TTC549 (cell line): ENCODE measurements at regions not wholly inside any gene's neighbourhood (a gene's known extent, or its start where the extent isn't known, plus 50 kb on each side); places are given as distances from the start of the nearest gene placed in this dataset.
"Not testable (repeated sequence)": the region's sequence is repeated elsewhere in the genome, so short reads cannot be mapped to it uniquely, and the experiment has no call there.

Experiments used
- FAIRE-seq: peaks from 2 replicates; lab custom pipeline; 2012; peaks lifted over from hg19 to GRCh38; lab: Jason Lieb, UNC

GRCh38 chr16:86939609-86940008, 361.3 kb downstream of the FOXL1 start:
- FAIRE-seq, result no peak

- no peak for FAIRE-seq
These were observed 363.4 kb downstream of the FOXL1 start for GRCh38 chr16:86941731-86942130.

DNA sequence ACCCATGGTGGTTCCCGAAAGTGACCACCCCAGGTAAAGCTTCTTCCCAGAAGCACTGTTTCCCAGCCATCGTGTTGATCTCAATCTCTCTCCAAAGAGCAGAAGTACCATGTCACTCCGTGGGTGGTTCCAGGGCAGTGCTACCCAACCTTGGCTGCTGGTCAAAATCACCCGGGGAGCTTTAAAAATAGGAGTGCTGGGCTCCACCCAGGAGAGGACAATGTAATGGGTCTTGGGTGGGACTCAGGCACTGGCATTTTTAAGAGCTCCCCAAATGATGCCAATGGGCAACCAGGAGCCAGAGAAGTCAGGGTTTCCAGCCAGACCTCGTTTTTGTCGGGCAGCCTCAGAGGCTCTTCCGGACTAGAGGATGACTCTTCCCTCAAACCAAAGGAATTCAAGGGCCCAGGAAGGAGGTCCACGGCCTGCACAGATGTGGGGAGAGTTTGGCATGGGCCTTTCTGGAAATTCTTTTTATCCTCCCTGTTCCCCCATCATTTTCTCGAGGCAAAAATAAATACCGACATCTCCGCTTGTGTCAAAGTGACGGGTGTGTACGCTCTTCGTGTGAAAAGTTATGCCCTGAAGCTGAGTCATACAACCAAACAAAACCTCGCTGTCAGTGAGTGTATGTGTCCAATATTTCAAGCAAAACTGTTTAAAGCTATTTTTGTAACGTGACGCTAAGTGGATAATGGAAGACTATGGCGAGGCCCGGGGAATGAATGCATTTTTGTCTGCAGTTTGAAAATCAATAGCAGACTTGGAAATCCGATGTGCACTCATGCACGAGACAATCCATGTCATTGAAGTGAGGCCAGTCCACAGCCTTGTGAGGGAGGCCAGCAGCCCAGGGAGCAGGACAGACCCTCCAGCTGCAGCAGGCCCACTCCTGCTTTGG, 364.1 kb downstream of the FOXL1 start:
- FAIRE-seq, result no peak

DNA sequence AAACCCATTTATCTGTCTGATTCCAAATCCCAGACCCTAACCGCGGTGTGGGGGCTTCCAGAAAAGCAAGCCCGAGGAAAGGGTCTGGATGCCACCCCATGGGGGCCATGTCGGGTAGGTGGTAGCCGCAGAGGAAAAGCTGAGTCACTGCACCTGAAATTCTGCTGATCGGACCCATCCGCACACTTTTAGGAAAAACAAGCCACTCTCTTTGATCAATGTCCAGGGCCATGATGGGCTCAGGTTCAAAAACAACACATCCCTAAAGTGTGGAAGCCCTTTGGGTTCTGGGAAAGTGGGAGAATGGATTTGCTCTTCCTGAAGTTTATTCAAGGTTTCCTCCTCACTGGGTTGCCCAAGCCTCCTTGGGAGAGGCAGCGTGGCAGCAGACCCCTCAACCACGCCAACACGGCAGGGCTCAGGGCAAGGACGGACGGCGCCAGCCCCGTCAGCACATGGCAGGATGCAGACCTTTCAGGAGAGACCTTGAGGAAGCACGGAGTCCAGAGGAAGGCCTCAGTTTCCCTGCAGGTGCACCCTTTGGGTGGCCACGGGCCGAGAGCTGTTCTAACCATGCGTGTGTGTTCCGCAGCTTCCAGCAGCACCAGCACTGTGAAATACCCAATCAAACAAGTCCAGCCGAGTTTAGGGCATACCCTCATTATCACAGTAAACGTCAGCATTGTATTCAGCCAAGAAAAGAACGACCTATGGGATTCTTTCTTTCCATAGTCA, 367.0 kb downstream of the FOXL1 start:
- no peak for FAIRE-seq

DNA sequence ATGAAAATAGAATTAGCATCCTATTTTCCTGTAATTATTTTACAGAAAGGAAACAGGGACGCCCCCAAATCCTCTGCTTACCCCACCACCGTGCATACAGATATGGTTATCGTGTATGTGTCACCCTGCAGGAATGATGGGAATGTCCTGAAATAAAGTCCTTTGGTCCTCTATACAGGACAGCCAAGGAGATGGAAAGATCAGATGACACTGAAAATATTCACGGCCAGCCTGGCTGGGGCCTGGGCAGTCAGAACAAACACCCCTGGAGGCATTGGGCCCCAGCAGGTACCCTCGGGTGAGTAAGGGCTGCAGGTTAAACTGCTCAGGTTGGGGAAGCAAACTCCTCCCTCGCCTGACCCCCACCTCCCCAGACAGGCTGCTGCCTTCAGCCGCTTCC, 368.0 kb downstream of the FOXL1 start:
- no peak for FAIRE-seq

GRCh38 chr16:86946981-86947380, 368.6 kb downstream of the FOXL1 start:
- FAIRE-seq, result no peak

DNA sequence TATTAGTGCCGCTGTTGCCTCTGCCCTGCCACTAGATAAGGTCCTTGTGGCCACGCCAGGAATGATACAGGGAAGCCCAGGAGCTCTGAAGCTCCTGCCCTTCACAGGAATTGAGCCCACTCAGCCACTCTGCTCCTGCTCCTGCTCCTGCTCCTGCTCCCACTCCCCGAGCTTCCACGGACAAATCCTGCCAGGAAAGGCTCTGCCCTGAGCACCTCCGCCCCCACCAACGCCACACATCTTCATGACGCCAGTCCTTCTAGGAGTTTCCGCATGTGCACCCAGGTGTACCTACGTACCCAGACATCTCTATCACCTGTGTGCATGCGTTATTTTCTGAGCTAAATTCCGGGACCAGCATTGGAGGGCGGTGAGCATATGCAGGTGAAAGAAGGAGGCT, 369.1 kb downstream of the C16orf95 start:
- no peak for FAIRE-seq

- no peak for FAIRE-seq
These were observed 368.1 kb downstream of the C16orf95 start for GRCh38 chr16:86949116-86949515.

DNA sequence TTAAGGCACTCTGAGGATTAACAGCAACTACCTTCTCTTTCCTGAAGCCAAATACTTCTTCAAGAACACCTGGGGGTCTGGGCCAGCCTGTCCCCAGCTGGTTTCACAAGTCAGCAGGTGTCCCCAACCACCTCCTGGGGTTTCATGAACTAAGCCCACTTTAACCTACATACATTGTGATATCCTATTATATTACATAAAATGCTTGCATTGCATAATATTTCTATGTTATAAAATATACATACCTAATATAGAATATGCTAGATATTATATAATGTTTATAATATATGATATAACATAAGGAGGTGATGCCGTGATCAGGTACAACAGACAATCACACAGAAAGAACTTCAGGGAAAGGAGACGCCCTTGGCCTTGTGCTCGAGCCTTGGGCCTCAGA, 367.6 kb downstream of the C16orf95 start:
- no peak for FAIRE-seq

DNA sequence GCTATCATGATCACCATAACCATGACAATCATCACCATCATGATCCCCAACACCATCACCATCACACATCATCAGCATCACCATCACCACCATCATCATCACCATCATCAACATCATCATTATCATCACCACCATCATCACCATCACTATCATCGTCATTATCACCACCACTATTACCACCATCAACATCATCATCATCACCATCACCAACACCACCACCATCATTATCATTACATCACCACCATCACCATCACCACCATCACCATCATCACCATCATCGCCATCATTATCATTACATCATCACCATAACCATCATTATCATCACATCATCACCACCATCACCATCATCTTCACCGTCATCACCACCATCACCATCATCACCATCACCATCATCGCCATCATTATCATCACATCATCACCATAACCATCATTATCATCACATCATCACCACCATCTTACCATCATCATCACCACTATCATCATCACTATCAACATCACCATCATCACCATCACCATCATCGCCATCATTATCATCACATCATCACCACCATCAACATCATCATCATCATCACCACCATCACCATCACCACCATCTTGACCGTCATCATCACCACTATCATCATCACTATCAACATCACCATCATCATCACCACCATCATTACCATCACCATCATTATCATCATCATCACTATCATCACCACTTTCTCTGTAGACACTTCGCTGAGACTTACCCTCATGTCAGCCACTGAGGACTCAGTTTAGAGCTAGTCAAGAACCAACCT, 366.0 kb downstream of the C16orf95 start:
- no peak for FAIRE-seq

GRCh38 chr16:86951831-86952598, 365.2 kb downstream of the C16orf95 start:
- no peak for FAIRE-seq

DNA sequence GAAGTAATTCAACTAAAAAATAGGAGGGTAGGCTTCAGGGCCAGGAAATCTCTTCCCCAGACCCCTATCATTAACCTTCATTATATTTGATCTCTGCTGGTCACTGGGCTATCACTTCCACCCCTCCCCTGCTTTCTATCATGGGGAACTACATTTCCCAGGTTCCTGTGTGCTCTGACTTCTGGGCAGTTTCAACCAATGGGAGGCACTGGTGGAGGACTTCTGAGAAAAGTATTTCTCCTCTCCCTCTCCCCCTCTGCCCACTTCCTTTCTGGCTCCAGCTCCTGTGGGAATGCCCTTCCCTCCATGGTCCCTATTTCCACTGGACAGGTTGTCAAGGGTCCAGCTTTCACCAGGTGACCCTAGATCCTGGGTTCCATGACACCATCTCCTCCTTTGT, 364.4 kb downstream of the C16orf95 start:
- FAIRE-seq, result no peak

DNA sequence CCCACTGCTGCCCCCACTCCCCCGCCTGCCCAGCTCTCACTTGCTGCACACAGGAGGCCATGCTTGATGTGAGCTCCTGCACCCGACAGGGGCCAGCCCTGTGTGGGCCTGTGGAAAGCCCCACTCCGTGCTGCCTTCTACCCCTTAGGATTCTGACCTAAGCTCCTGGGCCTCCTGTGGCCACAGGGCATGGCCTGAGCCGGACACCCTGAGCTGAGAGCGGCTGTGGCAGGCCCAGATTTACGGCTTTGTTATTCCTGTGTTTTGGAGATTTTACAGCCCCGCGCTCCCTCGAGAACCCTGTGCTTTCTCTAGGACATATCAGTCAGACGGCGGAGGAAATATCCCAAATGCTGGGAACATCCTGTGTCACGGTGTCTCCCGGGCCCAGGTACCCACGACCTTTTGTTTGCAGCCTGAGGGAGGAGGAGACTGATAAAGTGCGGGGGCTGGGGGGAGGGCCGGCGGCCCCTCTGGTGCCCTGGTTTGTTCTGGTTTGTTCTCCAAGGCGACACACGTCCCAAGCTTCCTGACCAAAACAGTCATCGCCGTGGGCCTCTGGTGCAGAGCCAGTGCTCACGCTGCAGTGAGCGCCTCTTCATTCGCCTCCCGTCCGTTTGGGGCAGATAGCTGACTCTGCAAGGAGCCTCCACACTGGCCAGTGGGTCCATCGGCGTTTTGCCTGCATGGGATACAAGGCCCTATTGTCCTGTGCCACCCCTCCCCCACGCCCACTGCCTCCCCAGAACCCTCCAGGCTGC, 363.4 kb downstream of the C16orf95 start:
- no peak for FAIRE-seq

DNA sequence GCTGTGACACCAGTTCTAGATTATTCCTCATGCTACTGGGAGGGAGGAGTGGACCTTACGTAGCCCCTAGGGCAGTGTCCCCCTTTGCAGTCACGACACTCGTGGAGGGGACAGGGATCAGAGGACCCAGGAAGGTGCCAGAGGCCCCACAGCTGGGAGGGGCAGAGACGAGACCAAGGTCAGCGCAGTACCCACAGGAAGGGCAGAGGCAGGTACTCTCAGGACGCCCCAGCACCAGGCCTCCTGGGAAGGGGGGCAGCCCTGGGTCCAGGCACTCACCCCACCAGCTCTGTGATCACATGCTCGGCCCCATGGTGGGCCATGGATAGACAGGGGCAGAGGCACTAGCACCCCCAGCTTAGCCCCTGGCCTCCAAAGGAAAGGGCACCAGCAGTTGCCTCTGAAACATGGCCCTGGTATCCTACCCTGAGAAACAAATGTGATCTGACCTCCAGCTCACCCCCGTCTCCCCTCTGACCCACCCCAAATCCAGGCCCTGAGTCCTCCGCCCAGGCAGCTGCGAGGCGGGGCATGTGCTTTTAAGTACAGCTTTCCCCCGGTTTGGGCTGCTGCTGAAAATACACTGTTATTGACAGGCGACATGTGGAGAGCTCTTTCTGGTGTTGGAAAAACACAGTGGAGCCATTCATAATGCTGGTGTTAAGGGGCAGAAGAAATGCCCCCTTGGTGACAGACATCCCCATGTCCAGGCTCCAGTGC, 361.9 kb downstream of the C16orf95 start:
- no peak for FAIRE-seq

DNA sequence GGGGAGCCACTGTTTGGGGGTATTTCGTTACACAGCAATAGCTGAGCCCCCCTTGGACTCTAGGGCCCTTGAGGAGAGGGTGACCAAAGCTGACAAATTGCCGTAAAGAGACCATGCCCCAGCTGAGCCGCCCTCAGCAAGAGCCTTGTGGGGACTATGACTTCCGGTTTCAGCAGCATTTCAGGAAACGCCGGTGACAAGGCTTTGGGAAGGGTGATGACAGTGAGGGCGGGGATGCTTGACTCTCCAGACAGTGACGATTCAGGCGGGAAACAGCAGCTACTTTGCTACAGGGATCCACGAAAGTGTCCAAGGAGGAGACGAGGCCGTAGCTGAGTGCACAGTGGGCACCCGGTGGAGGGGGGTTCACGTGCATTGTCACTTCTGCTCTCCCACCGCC, 360.8 kb downstream of the C16orf95 start:
- no peak for FAIRE-seq

DNA sequence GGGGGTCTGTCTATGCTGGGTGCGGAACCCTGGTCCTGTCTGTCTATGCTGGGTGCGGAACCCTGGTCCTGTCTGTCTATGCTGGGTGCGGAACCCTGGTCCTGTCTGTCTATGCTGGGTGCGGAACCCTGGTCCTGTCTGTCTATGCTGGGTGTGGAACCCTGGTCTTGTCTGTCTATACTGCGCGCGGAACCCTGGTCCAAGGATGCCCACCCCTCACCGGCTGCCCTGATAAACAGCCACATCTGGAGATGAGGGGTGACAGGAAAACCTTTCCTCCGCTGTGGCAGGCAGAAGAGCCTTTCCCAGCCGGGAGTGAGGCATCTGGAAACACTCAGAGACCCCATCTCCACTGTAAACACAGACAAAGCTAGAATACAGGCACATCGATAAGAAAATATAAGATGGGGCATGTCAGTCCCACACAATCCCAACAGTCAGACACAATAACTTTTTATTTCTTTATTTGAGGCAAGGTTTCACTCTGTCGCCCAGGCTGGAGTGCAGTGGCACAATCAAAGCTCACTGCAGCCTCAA, 359.5 kb downstream of the C16orf95 start:
- not testable (repeated sequence) for FAIRE-seq

DNA sequence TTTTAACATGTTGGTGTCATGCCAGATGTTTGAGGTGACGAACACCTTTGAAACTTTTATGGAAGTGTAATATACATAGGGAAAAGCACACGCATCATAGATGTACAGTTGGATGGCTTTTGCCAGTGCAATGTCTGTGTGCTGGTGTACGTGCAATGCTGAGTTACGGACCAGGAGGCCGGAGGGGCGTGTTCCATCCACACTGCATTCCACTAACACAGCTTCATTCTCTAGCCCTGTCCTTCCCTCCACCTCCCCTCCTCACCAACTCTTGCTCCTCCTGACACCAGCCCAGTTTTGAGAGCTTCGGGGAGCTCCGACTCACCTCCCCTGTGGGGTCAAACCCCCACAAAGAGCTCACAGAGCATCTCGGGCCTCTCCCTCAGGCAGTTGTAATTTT, 358.8 kb downstream of the C16orf95 start:
- no peak for FAIRE-seq

GRCh38 chr16:86959091-86959651, 358.0 kb downstream of the C16orf95 start:
- no peak for FAIRE-seq

- no peak for FAIRE-seq
These were observed 357.5 kb downstream of the C16orf95 start for GRCh38 chr16:86959729-86960128.

DNA sequence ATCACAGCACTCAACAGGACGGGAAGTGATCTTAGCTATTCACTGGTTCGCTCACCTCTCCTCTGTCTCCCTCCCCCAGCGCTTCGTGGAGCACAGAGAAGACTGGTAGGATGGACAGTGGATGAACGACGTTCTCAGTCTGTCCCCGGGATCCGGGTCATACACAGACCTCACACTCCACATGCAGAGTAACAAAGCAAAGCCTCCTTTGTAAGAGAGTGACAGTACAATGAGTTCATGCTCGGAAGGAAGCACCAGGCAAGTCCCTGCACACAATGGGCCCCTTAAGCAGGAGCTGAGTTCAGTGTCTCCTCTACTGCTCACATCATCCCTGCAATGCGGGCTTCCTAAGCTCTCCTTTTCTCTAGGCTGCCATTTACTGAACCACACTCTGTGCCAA, 356.9 kb downstream of the C16orf95 start:
- FAIRE-seq, result no peak
